SHP77 treated with DMSO at 0.1 percent for 48 hours (cell line): ENCODE measurements at regions not wholly inside any gene's neighbourhood (a gene's known extent, or its start where the extent isn't known, plus 50 kb on each side); places are given as distances from the start of the nearest gene placed in this dataset.
"Not testable (repeated sequence)": the region's sequence is repeated elsewhere in the genome, so short reads cannot be mapped to it uniquely, and the experiment has no call there.

Experiments
- DNase-seq: peaks from one replicate; lab custom pipeline; 2025; lab: John Stamatoyannopoulos, UW

DNA sequence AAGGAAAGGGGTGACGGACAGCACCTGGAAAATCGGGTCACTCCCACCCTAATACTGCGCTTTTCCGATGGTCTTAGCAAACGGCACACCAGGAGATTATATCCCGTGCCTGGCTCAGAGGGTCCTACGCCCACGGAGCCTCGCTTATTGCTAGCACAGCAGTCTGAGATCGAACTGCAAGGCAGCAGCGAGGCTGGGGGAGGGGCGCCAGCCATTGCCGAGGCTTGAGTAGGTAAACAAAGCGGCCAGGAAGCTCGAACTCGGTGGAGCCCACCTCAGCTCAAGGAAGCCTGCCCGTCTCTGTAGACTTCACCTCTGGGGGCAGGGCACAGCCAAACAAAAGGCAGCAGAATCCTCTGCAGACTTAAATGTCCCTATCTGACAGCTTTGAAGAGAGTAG lies 91.5 kb upstream of the MBIP start:
- DNase-seq = not testable (repeated sequence)

DNA sequence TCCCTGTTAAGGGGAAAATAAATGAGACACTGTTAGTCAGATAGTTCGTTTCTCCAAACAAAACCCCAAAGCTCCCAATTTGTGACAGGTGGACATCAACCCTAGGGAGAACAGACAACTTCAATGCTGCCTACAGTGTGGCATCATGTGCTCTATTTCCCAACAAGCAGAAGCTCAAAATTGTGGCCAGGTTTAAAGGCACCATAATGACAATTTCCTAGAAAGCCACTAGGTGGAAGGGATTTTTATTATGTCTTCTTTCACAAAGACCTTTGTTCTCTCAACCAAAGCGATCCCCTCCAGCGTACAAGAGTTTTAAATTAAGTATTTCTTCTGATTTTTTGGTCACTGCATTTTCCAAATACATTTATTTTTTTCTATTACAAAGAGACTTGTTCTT lies 88.0 kb upstream of the MBIP start:
- DNase-seq = no peak

DNA sequence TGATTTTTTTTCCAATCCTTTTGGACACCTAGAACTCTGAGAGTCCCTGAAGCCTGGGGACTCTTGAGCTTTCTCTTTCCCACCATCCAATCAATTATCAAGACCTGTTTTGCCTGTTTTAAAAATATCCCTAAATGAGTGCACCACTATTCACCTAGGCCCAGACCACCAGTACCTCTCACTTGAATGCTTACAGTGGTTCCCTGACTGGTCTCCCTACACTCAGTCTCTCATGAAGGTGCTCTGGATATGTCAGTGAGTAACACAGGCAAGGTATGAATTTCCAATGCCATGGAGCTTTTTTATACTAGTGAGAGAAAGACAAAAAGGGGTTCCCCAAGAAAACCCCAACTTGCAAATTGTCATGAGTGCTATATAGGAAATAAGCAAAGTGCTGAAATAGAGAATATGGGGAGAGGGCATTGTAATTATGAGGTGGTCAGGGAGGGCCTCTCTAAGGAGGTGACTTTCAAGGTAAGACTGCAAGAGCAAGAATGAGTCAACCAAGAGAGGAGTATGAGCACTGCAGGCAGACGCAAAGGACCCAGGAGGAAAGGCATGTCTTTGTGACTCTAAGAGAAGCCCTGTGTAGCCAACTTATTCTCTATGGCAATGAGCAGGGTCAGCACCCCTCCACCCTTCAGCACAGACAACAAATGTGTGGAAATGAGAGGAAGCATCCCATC lies 85.3 kb upstream of the MBIP start:
- no peak for DNase-seq

DNA sequence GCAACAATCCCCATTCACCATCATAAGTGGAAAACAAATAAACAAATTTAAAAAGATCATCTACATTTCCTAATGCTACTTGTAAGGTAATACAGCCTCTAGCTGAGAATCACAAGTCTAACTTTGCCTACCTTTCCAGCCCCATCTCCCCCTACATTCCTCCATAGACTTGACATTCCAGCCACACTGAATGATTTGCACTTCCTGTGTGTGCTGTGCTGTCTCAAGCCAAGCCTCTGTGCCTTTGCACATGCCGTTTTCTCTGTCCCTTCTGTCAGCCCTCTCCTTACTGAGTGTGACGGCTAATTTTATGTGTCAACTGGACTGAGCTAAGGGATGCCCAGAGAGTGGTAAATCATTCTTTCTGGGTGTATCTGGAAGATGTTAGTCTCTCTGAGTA lies 82.4 kb upstream of the MBIP start:
- no peak for DNase-seq

DNA sequence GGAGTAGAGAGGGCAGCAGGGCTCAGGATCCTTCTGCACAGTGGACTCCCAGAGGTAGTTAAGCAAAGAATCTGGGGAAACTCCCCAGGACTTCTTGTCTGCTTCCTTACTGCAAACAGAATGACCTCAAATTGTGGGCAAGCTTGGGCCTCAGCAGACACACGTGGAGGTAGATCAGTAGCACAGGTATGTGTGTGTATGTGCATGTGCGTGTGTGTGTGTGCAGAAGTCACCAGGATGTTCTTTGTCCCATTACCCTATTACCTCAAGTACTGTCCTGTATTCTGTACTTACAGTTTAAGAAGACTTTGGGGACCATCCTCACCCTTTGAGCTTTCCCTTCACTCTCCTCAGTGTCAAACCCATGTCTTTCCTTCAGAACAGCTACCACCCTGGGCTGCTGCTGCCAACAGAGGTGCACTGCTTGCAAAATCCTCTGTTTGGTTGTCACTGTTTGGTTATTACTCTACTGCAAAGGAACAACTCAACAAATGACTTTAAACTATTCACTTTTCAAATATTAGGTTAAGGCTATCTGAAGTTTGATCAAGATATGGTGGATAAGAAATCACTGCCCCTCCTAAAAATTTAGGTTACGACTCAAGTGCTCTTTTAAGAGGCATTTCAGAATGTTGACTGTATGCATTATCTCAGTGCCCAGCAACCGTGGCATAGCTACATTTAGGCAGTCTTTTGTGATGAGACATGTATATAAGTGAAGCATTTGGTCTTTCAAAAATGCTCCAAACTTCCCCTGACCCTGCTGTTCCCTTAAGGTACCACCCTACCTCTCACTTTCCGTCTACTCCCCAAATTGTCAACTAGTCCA lies 78.2 kb upstream of the MBIP start:
- DNase-seq = no peak

DNA sequence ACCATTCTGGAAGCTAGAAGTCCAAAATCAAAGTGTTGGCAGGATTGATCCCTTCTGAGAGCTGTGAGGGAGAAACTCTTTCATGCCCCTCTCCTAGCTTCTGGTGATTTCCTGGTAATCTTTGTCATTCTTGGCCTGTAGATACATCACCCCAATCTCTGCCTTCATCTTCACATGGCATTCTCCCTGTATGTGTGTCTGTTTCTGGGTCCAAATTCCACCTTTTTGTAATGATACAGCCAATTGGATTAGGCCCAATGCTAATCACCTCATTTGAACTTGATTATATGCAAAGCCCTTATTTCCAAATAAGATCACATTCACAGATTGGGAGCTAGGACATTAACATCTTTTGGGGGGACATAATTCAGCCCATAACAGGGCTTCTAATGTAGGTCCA lies 76.9 kb upstream of the MBIP start:
- no peak for DNase-seq

DNA sequence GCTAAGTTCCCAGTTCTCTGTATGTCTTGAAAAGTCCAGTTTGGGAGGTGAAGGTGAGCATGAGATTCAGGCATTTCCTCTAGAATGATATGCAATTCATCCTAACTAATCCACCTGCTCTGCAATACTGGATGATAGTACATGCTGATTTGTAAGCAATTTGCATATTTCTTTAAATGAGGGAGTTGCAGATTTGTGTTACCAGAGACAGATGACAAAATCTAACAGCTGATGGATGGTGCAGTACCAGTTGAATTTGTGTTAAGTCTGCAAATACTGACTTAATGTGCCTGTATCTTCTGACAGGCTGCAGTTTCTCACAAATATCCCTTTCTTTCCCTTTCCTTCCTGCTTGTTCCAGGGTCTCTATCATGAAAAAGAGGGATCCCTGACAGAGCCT lies 76.4 kb upstream of the MBIP start:
- DNase-seq = no peak

DNA sequence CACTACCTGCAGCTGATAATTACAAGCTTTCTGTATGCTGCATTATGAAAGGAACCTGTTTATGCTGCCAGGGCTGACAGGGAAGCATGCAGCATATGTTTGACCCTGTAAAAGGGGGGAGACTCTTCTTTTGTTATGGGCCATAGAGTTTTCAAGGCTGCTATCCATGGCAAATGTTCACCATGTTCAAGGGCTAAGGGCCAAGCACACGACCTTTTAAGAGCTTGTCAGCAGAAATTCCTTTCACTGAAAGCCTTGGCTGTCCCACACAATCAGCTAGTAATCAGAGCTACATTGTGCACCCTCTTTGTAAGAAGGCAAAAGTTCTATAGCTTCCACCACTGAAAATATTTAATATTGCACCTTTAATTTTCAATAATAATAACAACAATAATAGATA lies 74.2 kb upstream of the MBIP start:
- no peak for DNase-seq

DNA sequence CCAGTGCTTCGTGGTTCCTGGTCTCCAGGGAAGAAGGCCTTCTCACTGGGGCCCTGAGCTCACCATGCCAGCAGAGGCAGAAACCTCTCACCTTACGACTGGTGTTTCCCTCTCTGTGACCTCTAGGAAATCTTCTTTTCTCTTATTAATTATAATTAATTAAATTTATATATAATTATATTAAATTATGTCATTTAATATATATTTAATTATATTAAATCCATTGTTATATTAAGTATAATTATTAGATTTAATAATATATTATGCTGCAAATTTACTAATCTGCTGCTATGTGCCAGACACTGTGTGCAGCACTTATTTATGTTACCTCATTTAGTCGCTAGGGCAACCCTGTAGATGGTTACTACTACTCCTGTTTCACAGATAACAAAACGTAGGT lies 70.3 kb upstream of the MBIP start:
- no peak for DNase-seq

DNA sequence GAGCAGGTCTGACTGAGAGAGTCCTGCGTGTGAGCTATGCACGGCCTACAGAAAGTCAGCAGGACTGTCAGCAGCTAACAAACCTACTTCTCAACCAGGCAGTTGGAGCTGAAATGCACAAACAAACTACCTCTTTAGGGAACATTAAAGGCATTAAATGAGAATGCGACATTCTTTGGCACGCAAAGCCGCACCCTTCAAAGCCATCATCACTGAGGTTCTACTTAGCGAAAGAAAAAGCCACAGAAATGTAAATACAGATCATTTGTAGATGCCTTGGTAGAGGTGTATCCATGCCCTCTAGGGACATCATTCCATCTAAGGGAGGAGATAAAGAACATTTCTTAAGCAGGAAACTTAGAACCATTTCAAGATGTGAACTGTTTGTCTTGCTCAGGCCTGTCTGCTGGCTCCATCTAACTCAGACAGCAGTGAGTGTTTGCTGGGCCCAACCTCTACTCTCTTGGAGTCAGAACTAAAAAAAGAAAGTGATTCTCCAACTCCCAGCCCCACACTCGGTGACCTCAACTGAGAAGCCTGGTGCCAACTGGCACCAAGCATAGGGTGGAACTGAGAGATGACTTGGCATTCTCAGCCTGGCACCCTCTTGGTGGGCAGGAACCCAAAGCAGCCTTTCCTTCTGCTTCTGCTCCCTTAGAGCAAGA lies 63.5 kb upstream of the MBIP start:
- DNase-seq = no peak

DNA sequence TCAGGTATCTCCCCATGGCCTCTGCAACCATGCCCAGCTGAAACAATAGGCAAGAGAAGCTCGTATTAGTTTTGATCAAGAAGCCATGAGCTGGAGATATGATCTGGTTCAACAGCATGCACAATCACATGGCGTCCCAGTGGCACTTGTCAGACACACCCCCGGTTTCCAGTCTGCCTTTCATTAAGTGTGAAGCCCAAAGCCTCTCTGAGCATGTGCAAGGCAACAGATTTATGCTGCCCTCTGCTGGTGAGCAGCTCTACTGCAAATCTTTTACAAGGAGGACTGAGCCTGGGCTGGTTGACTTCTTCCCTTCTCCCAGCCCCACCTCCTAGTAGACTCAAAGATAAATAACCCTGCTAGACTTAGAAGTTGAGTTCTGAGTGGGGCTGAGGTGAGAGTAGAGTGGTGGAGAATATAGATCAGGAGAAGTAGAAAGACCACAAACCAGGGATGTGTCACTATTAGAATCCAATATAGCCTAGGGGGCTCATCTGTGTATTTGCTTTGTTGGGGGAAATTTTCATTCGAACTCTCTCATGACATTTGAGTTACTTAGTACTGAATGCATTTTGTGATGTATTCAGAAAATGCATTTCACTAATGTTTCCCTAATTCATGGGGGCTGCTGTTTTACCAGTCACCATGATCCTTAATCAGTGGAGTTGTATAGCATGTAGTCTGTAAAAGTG lies 53.7 kb upstream of the MBIP start:
- DNase-seq = peak; percentile 91
